Tibial artery (tissue), 4 donors: ENCODE measurements at regions not wholly inside any gene's neighbourhood (a gene's known extent, or its start where the extent isn't known, plus 50 kb on each side); places are given as distances from the start of the nearest gene placed in this dataset.

Source experiments
- DNase-seq, 2 donors: peaks; one replicate each; pipeline ENCODE4 v3.0.0-alpha.2; 2019
- H3K27ac ChIP-seq, 2 donors: fragments of 200-600 bp; sonication (generic) in 1 of 2; 1 replicate in 1 of 2; 2 replicates in 1 of 2; pipeline ENCODE4 v1.5.1; 2018 to 2019; ENCODE audit warnings: mild to moderate bottlenecking in 1 of 2
- H3K27me3 ChIP-seq, 2 donors: fragments of 200-600 bp; sonication (generic) in 1 of 2; one replicate each; pipeline versions ENCODE4 v1.5.1 to v1.6.0; 2016 to 2019
- H3K36me3 ChIP-seq, 3 donors: fragments of 200-600 bp; sonication (generic) in 2 of 3; one replicate each; pipeline ENCODE4 v1.5.1; 2016 to 2019; ENCODE audit warnings: mild to moderate bottlenecking in 2 of 3
- H3K4me1 ChIP-seq, 4 donors: fragments of 200-600 bp; sonication (generic) in 2 of 4; 1 replicate in 3 of 4; 2 replicates in 1 of 4; pipeline ENCODE4 v1.5.1; 2016 to 2019
- H3K4me3 ChIP-seq, 2 donors: fragments of 200-600 bp; sonication (generic) in 1 of 2; 1 replicate in 1 of 2; 2 replicates in 1 of 2; pipeline ENCODE4 v1.5.1; 2018 to 2019; ENCODE audit warnings: mild to moderate bottlenecking in 2 of 2
- H3K9me3 ChIP-seq, 3 donors: fragments of 200-600 bp; sonication (generic) in 1 of 3; one replicate each; pipeline ENCODE4 v1.5.1; 2016 to 2019
- intact Hi-C: fragments of 100-400 bp; cut with DNase I; formaldehyde crosslinking; loops from one replicate; pipeline ENCODE4 v1.15.0; 2023; ENCODE audit warnings: low total_unique reads
- TF ChIP-seq, protein P1 (sequence below), 2 experiments: fragments of 200-600 bp in 1 of 2; fragments of 450-650 bp in 1 of 2; IDR thresholded peaks; one replicate each; pipeline ENCODE4 v1.5.1; 2017 to 2019; ENCODE audit warnings: antibody characterized with exemption in 2 of 2, mild to moderate bottlenecking in 1 of 2, moderate library complexity in 1 of 2

DNA sequence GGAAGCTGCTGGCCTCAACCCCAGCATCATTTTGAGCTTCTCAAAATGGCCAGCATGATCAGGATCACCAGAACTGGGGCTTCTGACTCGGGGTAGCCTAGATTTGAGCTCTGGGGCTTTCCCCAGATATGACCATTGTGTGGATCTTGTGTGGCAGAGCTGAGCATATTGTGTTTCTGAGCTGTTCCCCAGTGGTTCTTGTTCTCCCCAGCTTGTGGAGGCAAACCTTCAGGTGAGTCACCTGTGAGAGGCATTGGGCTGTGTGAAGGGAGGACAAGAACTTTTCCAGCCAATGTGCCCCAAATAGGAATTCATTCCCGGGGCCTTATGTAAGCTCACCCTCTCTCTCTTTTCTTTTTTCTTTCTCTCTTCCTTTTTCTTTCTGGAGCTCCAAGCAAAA lies 80.7 kb upstream of the PITX1 start:
- intact Hi-C loops: no loop called here
- no peaks in the 10 kb centered on the region for H3K9me3 ChIP-seq
- H3K27ac ChIP-seq: no peak overlapping the region
- H3K36me3 ChIP-seq: no peaks in the 10 kb centered on the region
- H3K27me3 ChIP-seq: no peaks in the 10 kb centered on the region
- no peak overlapping the region for H3K4me3 ChIP-seq
- DNase-seq: no peak
- TF ChIP-seq, protein P1, sequence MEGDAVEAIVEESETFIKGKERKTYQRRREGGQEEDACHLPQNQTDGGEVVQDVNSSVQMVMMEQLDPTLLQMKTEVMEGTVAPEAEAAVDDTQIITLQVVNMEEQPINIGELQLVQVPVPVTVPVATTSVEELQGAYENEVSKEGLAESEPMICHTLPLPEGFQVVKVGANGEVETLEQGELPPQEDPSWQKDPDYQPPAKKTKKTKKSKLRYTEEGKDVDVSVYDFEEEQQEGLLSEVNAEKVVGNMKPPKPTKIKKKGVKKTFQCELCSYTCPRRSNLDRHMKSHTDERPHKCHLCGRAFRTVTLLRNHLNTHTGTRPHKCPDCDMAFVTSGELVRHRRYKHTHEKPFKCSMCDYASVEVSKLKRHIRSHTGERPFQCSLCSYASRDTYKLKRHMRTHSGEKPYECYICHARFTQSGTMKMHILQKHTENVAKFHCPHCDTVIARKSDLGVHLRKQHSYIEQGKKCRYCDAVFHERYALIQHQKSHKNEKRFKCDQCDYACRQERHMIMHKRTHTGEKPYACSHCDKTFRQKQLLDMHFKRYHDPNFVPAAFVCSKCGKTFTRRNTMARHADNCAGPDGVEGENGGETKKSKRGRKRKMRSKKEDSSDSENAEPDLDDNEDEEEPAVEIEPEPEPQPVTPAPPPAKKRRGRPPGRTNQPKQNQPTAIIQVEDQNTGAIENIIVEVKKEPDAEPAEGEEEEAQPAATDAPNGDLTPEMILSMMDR (IDR thresholded peaks at IDR 0.05): no peak
- no peaks in the 10 kb centered on the region for H3K4me1 ChIP-seq

DNA sequence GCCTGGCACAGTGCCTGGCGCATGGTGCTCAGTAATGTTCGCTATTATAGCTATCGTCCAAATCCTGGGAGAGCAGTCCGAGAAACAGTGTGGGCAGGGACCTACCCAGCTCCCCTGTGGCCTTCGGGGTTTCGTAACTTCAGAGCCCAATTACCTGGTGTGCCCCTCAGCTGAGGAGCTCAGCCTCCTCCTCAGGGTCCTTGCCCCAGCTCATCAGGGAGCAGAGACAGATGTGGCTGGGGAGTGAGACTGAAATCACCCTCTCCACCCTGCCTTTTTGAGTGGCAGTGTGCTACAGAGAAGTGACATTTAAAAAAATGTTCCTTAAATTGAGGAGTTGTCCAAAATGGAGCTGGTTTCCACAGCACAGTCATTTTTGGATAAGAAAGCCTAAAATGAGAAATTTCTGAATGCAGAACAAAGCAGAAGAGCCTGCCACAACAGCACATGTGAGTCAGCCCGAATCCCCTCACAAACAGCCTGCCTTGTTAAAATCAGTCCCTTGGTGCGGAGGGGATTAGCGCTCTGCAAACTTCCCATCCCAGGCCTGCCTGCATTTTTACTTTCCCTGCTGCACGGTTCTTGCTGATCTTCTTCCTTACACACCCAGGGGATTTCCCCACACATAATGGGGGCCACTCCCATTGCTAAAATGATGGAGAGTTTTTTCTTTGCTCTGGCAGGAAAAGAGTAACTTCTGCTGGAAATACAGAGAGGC lies 78.1 kb upstream of the PITX1 start:
- intact Hi-C loops: no loop called here
- H3K4me1 ChIP-seq: no peaks in the 10 kb centered on the region
- H3K9me3 ChIP-seq: no peaks in the 10 kb centered on the region
- no peaks in the 10 kb centered on the region for H3K36me3 ChIP-seq
- DNase-seq: no peak
- TF ChIP-seq, protein P1 (IDR thresholded peaks at IDR 0.05): no peak
- H3K27me3 ChIP-seq: no peaks in the 10 kb centered on the region
- H3K27ac ChIP-seq: no peak overlapping the region
- H3K4me3 ChIP-seq: no peak overlapping the region

DNA sequence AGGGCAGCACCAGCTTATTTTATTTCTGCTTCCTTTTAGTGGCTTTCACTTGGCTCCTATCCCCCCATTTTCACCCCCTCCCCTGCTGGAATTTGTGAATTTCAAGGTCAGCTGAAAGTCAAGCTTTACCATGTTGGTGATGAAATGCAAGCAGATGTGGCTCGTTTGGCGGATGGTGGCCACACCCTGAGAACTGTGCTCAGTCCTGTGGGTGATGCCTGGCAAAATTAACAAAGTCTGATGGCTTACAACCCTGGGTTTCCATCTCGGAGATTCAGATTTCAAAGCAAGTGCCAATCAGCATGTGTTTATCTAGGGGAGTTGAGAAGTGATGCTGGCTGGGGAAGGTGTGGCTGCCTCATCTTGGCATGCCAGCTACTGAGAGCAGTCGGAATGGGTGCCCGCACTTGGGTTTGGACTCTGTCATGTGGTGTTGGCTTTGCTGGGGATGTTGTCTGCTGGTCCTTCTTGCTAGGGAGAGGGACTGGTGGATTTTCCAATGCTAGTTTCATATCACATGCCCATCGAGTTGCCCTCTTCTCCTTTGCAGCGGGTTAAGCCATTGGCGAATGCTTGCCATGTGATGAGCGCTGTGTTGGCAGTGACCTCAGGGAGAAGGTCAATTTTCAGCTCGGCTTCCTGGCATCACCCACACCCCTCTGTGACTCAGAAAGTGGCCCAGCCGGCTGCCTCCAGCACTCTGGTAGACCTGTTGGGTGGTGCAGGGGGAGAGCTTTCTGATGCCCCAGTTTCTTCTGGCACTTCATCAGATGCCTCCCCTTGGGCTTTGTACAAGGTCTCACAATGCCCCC lies 77.0 kb upstream of the PITX1 start:
- peak in 1 of 2 donors; percentile 29 for DNase-seq
- H3K27me3 ChIP-seq: no peaks in the 10 kb centered on the region
- H3K9me3 ChIP-seq: no peaks in the 10 kb centered on the region
- H3K4me3 ChIP-seq: no peak overlapping the region
- intact Hi-C loops: no loop called here
- no peaks in the 10 kb centered on the region for H3K4me1 ChIP-seq
- TF ChIP-seq, protein P1 (IDR thresholded peaks at IDR 0.05): no peak
- no peak overlapping the region for H3K27ac ChIP-seq
- H3K36me3 ChIP-seq: no peaks in the 10 kb centered on the region

DNA sequence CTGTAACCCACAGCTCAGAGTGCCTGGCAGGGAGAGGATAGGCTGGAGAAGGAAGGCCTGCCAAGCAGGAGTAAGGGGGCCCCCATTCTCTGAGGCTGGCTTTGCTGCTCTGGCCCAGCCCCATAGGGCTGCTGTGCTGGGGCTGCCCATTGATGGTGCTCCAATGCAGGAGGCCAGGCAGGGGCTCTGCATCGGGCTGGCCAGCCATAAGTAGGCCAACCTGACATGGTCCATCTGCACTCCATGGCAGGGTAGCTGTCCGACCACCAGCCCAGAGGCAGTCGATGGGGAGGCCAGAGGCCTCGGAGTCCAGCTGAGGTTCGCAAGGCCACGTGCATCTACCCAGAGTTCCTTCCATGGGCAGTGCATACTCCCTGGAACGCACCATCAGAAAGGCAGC lies 75.0 kb upstream of the PITX1 start:
- Histone ChIP-seq H3K36me3 (no peaks in the 10 kb centered on the region), H3K9me3 (no peaks in the 10 kb centered on the region), H3K4me1 (no peaks in the 10 kb centered on the region), H3K27ac (no peak overlapping the region), H3K4me3 (no peak overlapping the region), H3K27me3 (no peaks in the 10 kb centered on the region)
- DNase-seq: no peak
- TF ChIP-seq, protein P1 (IDR thresholded peaks at IDR 0.05): no peak
- intact Hi-C loops: no loop called here

DNA sequence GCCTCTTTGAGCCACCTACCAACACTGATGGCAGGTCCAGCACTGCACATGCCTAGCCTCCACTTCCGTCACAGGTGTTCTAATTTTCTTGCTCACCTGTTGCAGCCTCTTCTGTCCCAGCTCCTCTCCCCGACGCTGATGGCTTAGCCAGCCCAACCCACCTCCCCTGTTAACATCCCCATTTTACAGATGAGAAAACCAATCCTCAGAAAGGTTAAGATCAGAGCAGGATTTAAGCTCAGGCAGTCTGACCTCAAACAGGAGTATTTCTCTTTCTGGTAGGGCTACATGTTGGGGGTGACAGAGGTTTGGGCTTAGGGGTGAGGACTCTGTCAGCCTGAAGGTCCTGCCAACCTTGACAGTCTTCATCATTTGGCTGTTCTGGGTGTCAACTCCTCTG lies 74.5 kb upstream of the PITX1 start:
- H3K36me3 ChIP-seq: no peaks in the 10 kb centered on the region
- H3K27me3 ChIP-seq: no peaks in the 10 kb centered on the region
- H3K4me1 ChIP-seq: no peaks in the 10 kb centered on the region
- no peak overlapping the region for H3K27ac ChIP-seq
- no peak overlapping the region for H3K4me3 ChIP-seq
- intact Hi-C loops: no loop called here
- TF ChIP-seq, protein P1 (IDR thresholded peaks at IDR 0.05): no peak
- H3K9me3 ChIP-seq: no peaks in the 10 kb centered on the region
- no peak for DNase-seq
